Suprapubic skin (tissue), 3 donors: ENCODE measurements at regions not wholly inside any gene's neighbourhood (a gene's known extent, or its start where the extent isn't known, plus 50 kb on each side); places are given as distances from the start of the nearest gene placed in this dataset.

Experiments
- CTCF ChIP-seq, 2 donors: fragments of 200-600 bp in 1 of 2; fragments of 450-650 bp in 1 of 2; sonication (generic) in 1 of 2; IDR thresholded peaks; one replicate each; pipeline ENCODE4 v1.5.1; 2016 to 2019; ENCODE audit warnings: antibody characterized with exemption in 2 of 2, mild to moderate bottlenecking in 1 of 2, moderate library complexity in 1 of 2
- POLR2AphosphoS5 ChIP-seq, 3 donors: sonication (generic); formaldehyde crosslinking; IDR thresholded peaks; one replicate each; pipeline ENCODE4 v1.6.1; 2017; ENCODE audit warnings: antibody characterized with exemption in 3 of 3

- TF ChIP-seq POLR2AphosphoS5 (IDR thresholded peaks at IDR 0.05): no peak
- no peak for TF ChIP-seq CTCF (IDR thresholded peaks at IDR 0.05)
These were observed 1781.7 kb upstream of the PCDH10 start for GRCh38 chr4:131367441-131367840.
